ENCODE measurements at regions not wholly inside any gene's neighbourhood (a gene's known extent, or its start where the extent isn't known, plus 50 kb on each side); places are given as distances from the start of the nearest gene placed in this dataset.

DNA sequence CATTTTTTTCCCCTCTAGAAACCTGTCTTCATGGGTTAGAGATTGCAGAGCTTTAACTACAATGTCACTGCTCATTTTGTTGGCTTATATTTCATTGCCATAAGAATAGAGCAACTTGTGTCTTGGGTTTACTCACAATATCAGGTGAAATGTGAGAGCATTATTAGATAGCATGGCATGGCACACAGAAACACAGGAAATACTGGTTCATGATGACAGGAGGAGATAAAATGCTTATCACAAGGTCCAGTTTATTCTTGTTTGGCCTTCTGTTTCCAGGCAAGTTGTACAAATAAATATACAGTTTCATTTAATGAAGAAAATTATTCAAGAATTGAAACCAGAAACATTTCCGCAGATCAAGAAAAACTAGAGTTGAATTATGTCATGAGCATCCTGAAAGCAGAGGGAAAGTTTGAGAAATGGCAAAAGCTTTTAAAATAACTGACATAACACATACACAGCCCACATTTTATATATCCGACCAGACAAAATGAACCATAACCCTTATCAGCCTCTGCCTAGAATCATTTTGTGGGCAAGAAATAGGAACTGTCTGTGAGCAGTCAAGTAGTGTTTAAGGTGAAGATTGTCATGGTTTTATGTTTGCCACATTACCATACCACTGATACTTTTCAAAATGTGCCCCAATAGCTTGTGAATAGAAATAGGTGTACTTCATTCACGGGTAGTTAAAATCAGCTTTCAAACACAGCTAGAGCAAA, 297.9 kb upstream of the ARGLU1 start:
- TF ChIP-seq, protein P1, sequence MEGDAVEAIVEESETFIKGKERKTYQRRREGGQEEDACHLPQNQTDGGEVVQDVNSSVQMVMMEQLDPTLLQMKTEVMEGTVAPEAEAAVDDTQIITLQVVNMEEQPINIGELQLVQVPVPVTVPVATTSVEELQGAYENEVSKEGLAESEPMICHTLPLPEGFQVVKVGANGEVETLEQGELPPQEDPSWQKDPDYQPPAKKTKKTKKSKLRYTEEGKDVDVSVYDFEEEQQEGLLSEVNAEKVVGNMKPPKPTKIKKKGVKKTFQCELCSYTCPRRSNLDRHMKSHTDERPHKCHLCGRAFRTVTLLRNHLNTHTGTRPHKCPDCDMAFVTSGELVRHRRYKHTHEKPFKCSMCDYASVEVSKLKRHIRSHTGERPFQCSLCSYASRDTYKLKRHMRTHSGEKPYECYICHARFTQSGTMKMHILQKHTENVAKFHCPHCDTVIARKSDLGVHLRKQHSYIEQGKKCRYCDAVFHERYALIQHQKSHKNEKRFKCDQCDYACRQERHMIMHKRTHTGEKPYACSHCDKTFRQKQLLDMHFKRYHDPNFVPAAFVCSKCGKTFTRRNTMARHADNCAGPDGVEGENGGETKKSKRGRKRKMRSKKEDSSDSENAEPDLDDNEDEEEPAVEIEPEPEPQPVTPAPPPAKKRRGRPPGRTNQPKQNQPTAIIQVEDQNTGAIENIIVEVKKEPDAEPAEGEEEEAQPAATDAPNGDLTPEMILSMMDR (IDR thresholded peaks at IDR 0.05): no peak
- TF ChIP-seq POLR2A (IDR thresholded peaks at IDR 0.05): no peak
